Sigmoid colon (tissue), 6 donors: ENCODE measurements at regions not wholly inside any gene's neighbourhood (a gene's known extent, or its start where the extent isn't known, plus 50 kb on each side); places are given as distances from the start of the nearest gene placed in this dataset.

ENCODE experiments used
- DNase-seq: peaks from one replicate; pipeline ENCODE4 v3.0.0-alpha.2; 2019
- H3K27ac ChIP-seq, 4 donors: fragments of 200-600 bp; sonication (generic); one replicate each; pipeline ENCODE4 v1.5.1; 2016 to 2019; ENCODE audit warnings: mild to moderate bottlenecking in 1 of 4
- H3K27me3 ChIP-seq, 3 donors: fragments of 200-600 bp; sonication (generic); one replicate each; pipeline ENCODE4 v1.5.1; 2019; ENCODE audit warnings: mild to moderate bottlenecking in 1 of 3
- H3K36me3 ChIP-seq, 4 donors: fragments of 200-600 bp; sonication (generic); one replicate each; pipeline ENCODE4 v1.5.1; 2016 to 2019
- H3K4me1 ChIP-seq, 4 donors: fragments of 200-600 bp; sonication (generic); one replicate each; pipeline ENCODE4 v1.5.1; 2017 to 2019
- H3K4me3 ChIP-seq, 4 donors: fragments of 200-600 bp; sonication (generic); one replicate each; pipeline ENCODE4 v1.5.1; 2017 to 2019; ENCODE audit warnings: mild to moderate bottlenecking in 2 of 4, moderate library complexity in 1 of 4
- H3K9me3 ChIP-seq, 4 donors: fragments of 200-600 bp in 3 of 4; sonication (generic) in 3 of 4; one replicate each; pipeline versions ENCODE4 v1.5.1 to v1.6.1; 2013 to 2019
- EP300 ChIP-seq, 4 donors: sonication (generic); formaldehyde crosslinking; IDR thresholded peaks; one replicate each; pipeline ENCODE4 v1.6.1; 2017; ENCODE audit warnings: antibody characterized with exemption in 4 of 4
- POLR2A ChIP-seq, 2 donors: fragments of 450-650 bp; IDR thresholded peaks; one replicate each; pipeline ENCODE4 v1.6.1; 2016; ENCODE audit warnings: antibody characterized with exemption in 2 of 2, mild to moderate bottlenecking in 2 of 2, moderate library complexity in 2 of 2
- POLR2AphosphoS5 ChIP-seq, 4 donors: sonication (generic); formaldehyde crosslinking; IDR thresholded peaks; one replicate each; pipeline ENCODE4 v1.6.1; 2017; ENCODE audit warnings: antibody characterized with exemption in 4 of 4
- WGBS, 2 donors: extraction: QIAGEN DNeasy Blood & Tissue Kit; methylation state at CpG; one replicate each; pipeline ENCODE4 v1.1.7; 2013; 5-methylcytosine and 5-hydroxymethylcytosine counted together
- intact Hi-C: fragments of 100-400 bp; cut with DNase I; formaldehyde crosslinking; loops from one replicate; pipeline ENCODE4 v1.15.1; 2023
- TF ChIP-seq, protein P1 (sequence below), 4 experiments: fragments of 450-650 bp in 3 of 4; fragments of 200-600 bp in 1 of 4; IDR thresholded peaks; one replicate each; pipeline ENCODE4 v1.5.1; 2016 to 2019; ENCODE audit warnings: antibody characterized with exemption in 4 of 4, mild to moderate bottlenecking in 3 of 4, moderate library complexity in 2 of 4
- donor health status: healthy with polysubstance abuse.
- donor health status: healthy.

GRCh38 chr11:112464949-112465348 is 204.3 kb upstream of the PLET1 start:
- H3K4me3 ChIP-seq: no peak overlapping the region
- intact Hi-C loops: no loop called here
- H3K36me3 ChIP-seq: no peaks in the 10 kb centered on the region
- H3K4me1 ChIP-seq: no peaks in the 10 kb centered on the region
- WGBS, 2 donors: 85 to 88% methylated on average over 1 of the region's 1 CpG
- H3K9me3 ChIP-seq: no peaks in the 10 kb centered on the region
- H3K27me3 ChIP-seq: no peaks in the 10 kb centered on the region
- TF ChIP-seq EP300 (IDR thresholded peaks at IDR 0.05) (no peak), POLR2A (IDR thresholded peaks at IDR 0.05) (no peak), POLR2AphosphoS5 (IDR thresholded peaks at IDR 0.05) (no peak)
- TF ChIP-seq, protein P1, sequence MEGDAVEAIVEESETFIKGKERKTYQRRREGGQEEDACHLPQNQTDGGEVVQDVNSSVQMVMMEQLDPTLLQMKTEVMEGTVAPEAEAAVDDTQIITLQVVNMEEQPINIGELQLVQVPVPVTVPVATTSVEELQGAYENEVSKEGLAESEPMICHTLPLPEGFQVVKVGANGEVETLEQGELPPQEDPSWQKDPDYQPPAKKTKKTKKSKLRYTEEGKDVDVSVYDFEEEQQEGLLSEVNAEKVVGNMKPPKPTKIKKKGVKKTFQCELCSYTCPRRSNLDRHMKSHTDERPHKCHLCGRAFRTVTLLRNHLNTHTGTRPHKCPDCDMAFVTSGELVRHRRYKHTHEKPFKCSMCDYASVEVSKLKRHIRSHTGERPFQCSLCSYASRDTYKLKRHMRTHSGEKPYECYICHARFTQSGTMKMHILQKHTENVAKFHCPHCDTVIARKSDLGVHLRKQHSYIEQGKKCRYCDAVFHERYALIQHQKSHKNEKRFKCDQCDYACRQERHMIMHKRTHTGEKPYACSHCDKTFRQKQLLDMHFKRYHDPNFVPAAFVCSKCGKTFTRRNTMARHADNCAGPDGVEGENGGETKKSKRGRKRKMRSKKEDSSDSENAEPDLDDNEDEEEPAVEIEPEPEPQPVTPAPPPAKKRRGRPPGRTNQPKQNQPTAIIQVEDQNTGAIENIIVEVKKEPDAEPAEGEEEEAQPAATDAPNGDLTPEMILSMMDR (IDR thresholded peaks at IDR 0.05): no peak
- H3K27ac ChIP-seq: no peak overlapping the region
- no peak for DNase-seq

GRCh38 chr11:112465433-112466024 is 204.9 kb upstream of the PLET1 start:
- intact Hi-C loops: no loop called here
- no peak for DNase-seq
- no peaks in the 10 kb centered on the region for H3K4me1 ChIP-seq
- TF ChIP-seq POLR2AphosphoS5 (IDR thresholded peaks at IDR 0.05) (no peak), POLR2A (IDR thresholded peaks at IDR 0.05) (no peak), EP300 (IDR thresholded peaks at IDR 0.05) (no peak)
- TF ChIP-seq, protein P1 (IDR thresholded peaks at IDR 0.05): no peak
- WGBS, 2 donors: 47 to 66% methylated on average over 6 of the region's 6 CpGs
- H3K9me3 ChIP-seq: no peaks in the 10 kb centered on the region
- no peak overlapping the region for H3K27ac ChIP-seq
- no peak overlapping the region for H3K4me3 ChIP-seq
- no peaks in the 10 kb centered on the region for H3K36me3 ChIP-seq
- H3K27me3 ChIP-seq: no peaks in the 10 kb centered on the region

DNA sequence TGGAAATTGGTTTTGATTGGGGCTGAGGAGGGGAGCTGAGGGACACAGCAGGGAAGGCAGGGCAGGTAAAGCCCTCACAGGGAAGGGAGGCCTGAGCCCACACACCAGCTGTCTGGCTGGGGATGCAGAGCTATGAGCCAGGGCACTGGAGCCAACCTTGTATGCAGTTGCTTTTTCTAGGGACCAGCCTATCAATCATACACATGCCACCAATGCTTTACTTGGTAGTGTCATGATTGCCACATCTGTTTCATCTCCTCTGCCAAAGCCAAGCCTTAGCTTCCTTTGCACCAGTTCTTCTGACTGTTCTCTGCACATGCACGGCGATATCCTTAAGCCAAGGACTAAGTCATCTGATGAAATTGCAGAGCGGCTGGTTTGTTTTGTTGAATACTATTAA is 207.1 kb upstream of the PLET1 start:
- no peaks in the 10 kb centered on the region for H3K4me1 ChIP-seq
- TF ChIP-seq EP300 (IDR thresholded peaks at IDR 0.05) (no peak), POLR2A (IDR thresholded peaks at IDR 0.05) (no peak), POLR2AphosphoS5 (IDR thresholded peaks at IDR 0.05) (no peak)
- TF ChIP-seq, protein P1 (IDR thresholded peaks at IDR 0.05): no peak
- 90 to 98% methylated on average over 3 of the region's 3 CpGs for WGBS, 2 donors
- no peaks in the 10 kb centered on the region for H3K9me3 ChIP-seq
- H3K36me3 ChIP-seq: no peaks in the 10 kb centered on the region
- no peak overlapping the region for H3K27ac ChIP-seq
- intact Hi-C loops: no loop called here
- no peak for DNase-seq
- no peak overlapping the region for H3K4me3 ChIP-seq
- H3K27me3 ChIP-seq: no peaks in the 10 kb centered on the region

GRCh38 chr11:112469376-112469775 is 208.7 kb upstream of the PLET1 start:
- H3K36me3 ChIP-seq: no peaks in the 10 kb centered on the region
- no peaks in the 10 kb centered on the region for H3K27me3 ChIP-seq
- H3K4me3 ChIP-seq: no peak overlapping the region
- 80 to 88% methylated on average over 4 of the region's 4 CpGs for WGBS, 2 donors
- TF ChIP-seq EP300 (IDR thresholded peaks at IDR 0.05) (no peak), POLR2A (IDR thresholded peaks at IDR 0.05) (no peak), POLR2AphosphoS5 (IDR thresholded peaks at IDR 0.05) (no peak)
- TF ChIP-seq, protein P1 (IDR thresholded peaks at IDR 0.05): no peak
- H3K4me1 ChIP-seq: no peaks in the 10 kb centered on the region
- H3K9me3 ChIP-seq: no peaks in the 10 kb centered on the region
- no peak overlapping the region for H3K27ac ChIP-seq
- no peak for DNase-seq
- intact Hi-C loops: no loop called here

DNA sequence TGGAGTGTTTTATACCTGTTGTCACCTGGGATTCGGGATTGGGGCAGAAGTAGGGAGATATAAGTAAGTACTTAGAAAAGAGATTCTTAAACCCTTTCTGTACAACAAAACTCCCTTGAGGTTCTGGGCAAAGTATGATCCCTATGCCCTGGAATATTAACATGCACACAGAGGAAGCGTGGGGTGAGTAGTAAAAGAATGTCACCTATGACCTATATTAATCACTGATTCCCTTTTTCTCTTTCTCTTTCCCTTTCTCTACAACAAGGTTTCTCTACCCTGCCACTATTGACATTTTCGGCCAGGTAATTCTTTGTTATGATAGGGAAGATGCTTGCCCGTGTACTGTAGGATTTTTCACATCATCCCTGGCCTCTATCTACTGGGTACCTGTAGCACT is 209.7 kb upstream of the PLET1 start:
- no peak for DNase-seq
- intact Hi-C loops: no loop called here
- Histone ChIP-seq H3K9me3 (no peaks in the 10 kb centered on the region), H3K4me1 (no peaks in the 10 kb centered on the region), H3K36me3 (no peaks in the 10 kb centered on the region), H3K27me3 (no peaks in the 10 kb centered on the region), H3K4me3 (no peak overlapping the region), H3K27ac (no peak overlapping the region)
- TF ChIP-seq EP300 (IDR thresholded peaks at IDR 0.05) (no peak), POLR2AphosphoS5 (IDR thresholded peaks at IDR 0.05) (no peak), POLR2A (IDR thresholded peaks at IDR 0.05) (no peak)
- TF ChIP-seq, protein P1 (IDR thresholded peaks at IDR 0.05): no peak
- WGBS, 2 donors: 42 to 73% methylated on average over 4 of the region's 4 CpGs
